HCT116 (cell line): ENCODE measurements at regions not wholly inside any gene's neighbourhood (a gene's known extent, or its start where the extent isn't known, plus 50 kb on each side); places are given as distances from the start of the nearest gene placed in this dataset.
"Not testable (repeated sequence)": the region's sequence is repeated elsewhere in the genome, so short reads cannot be mapped to it uniquely, and the experiment has no call there.

Experiments used
- ATAC-seq: fragments of 200-7000 bp; cut with Tn5 transposase; 2 replicates; pipeline ENCODE4 v1.9.1; 2020; ENCODE audit warnings: mild to moderate bottlenecking, moderate library complexity
- BruUV-seq: library from RNA; stranded (reverse); fragments of 400-500 nt; replicated peaks from 2 replicates; lab custom pipeline; 2021; lab: Mats Ljungman, UMichigan
- CTCF ChIA-PET: fragments of 300-600 bp; sonication (Branson Sonifier 250); formaldehyde crosslinking; loops from one replicate; lab custom pipeline; 2021; ENCODE audit warnings: antibody characterized with exemption; lab: Charles Lee
- POLR2A ChIA-PET: fragments of 300-600, 350-600 bp; sonication (Branson Sonifier 250); formaldehyde crosslinking; loops from one replicate; lab custom pipeline; 2021; ENCODE audit warnings: antibody characterized with exemption; lab: Charles Lee
- RAD21 ChIA-PET, 2 experiments: fragments of 300-600 bp; sonication (Branson Sonifier 250); formaldehyde crosslinking; loops; one replicate each; lab custom pipeline; 2023; ENCODE audit warnings: low total read pairs in 2 of 2; ENCODE audit not compliant: uncharacterized antibody in 2 of 2, unreplicated experiment in 2 of 2, low non-redundant PET in 1 of 2; lab: Charles Lee
- DNase-seq: peaks from one replicate; pipeline ENCODE4 v3.0.0-alpha.2; 2010; ENCODE audit warnings: low read depth, low spot score
- H2AFZ ChIP-seq: fragments of 200-600 bp; shearing (Covaris generic), sonication (generic); 2 replicates; pipeline ENCODE4 v1.6.1; 2017; ENCODE audit warnings: low read depth, mixed run types, mixed read lengths, antibody characterized with exemption, low read length; ENCODE audit not compliant: poor library complexity, severe bottlenecking
- H3K27ac ChIP-seq: 2 replicates; pipeline ENCODE4 v1.5.1; 2012; ENCODE audit warnings: low read depth, low read length
- H3K27me3 ChIP-seq: fragments of 200-600 bp; sonication (generic); 2 replicates; pipeline ENCODE4 v1.6.1; 2016; ENCODE audit warnings: mixed run types, low read length, mixed read lengths; ENCODE audit not compliant: insufficient read depth
- H3K36me3 ChIP-seq, 2 experiments: fragments of 200-500 bp in 1 of 2; fragments of 200-600 bp in 1 of 2; sonication (Bioruptor generic) in 1 of 2; sonication (generic) in 1 of 2; 2 replicates each; pipeline versions ENCODE4 v1.5.1 to v1.6.1; 2014 to 2016; ENCODE audit warnings: low read length in 2 of 2, inconsistent platforms in 1 of 2, mixed read lengths in 1 of 2, mixed run types in 1 of 2; ENCODE audit not compliant: insufficient read depth in 2 of 2, control insufficient read depth in 1 of 2
- H3K4me1 ChIP-seq, 2 experiments: fragments of 200-600 bp in 1 of 2; sonication (generic) in 1 of 2; 2 replicates each; pipeline versions ENCODE4 v1.5.1 to v1.6.1; 2012 to 2017; ENCODE audit warnings: low read length in 2 of 2, inconsistent platforms in 1 of 2, mild to moderate bottlenecking in 1 of 2, mixed read lengths in 1 of 2, mixed run types in 1 of 2, moderate library complexity in 1 of 2; ENCODE audit not compliant: insufficient read depth in 2 of 2, control insufficient read depth in 1 of 2
- H3K4me2 ChIP-seq: fragments of 200-600 bp; sonication (generic); 2 replicates; pipeline ENCODE4 v1.6.1; 2017; ENCODE audit warnings: mixed run types, low read length, mixed read lengths
- H3K4me3 ChIP-seq, 2 experiments: fragments of 200-600 bp in 1 of 2; sonication (generic) in 1 of 2; replicated peaks in 1 of 2; 2 replicates each; pipeline ENCODE4 v1.5.1; 2011 to 2016; ENCODE audit warnings: low read length in 2 of 2, control low read depth in 1 of 2, low read depth in 1 of 2, mild to moderate bottlenecking in 1 of 2, mixed read lengths in 1 of 2, mixed run types in 1 of 2
- H3K79me2 ChIP-seq: fragments of 200-600 bp; sonication (generic); 2 replicates; pipeline ENCODE4 v1.6.1; 2017; ENCODE audit warnings: mild to moderate bottlenecking, mixed run types, low read length, moderate library complexity, mixed read lengths; ENCODE audit not compliant: insufficient read depth
- H3K9ac ChIP-seq: fragments of 200-600 bp; sonication (generic); 2 replicates; pipeline ENCODE4 v1.6.1; 2016; ENCODE audit warnings: low read length, mixed read lengths
- H3K9me2 ChIP-seq: fragments of 200-600 bp; sonication (generic), shearing (Covaris generic); 2 replicates; pipeline ENCODE4 v1.6.1; 2017; ENCODE audit warnings: mixed run types, mild to moderate bottlenecking, moderate library complexity; ENCODE audit not compliant: insufficient read depth
- H3K9me3 ChIP-seq, 2 experiments: fragments of 200-500 bp in 1 of 2; fragments of 200-600 bp in 1 of 2; sonication (Bioruptor generic) in 1 of 2; sonication (generic) in 1 of 2; 2 replicates each; pipeline ENCODE4 v1.6.1; 2014 to 2017; ENCODE audit warnings: low read length in 2 of 2, mixed read lengths in 2 of 2, inconsistent platforms in 1 of 2, low read depth in 1 of 2, mild to moderate bottlenecking in 1 of 2, mixed run types in 1 of 2, moderate library complexity in 1 of 2; ENCODE audit not compliant: control insufficient read depth in 1 of 2, insufficient read depth in 1 of 2
- H4K20me1 ChIP-seq: fragments of 200-600 bp; sonication (generic), shearing (Covaris generic); 2 replicates; pipeline ENCODE4 v1.6.1; 2017; ENCODE audit warnings: mixed run types, mild to moderate bottlenecking, moderate library complexity; ENCODE audit not compliant: insufficient read depth
- ATF3 ChIP-seq: IDR thresholded peaks from 2 replicates; pipeline ENCODE4 v1.6.1; 2012
- ELF1 ChIP-seq: IDR thresholded peaks from 2 replicates; pipeline ENCODE4 v1.6.1; 2012; ENCODE audit warnings: low read depth, borderline replicate concordance
- POLR2A ChIP-seq: IDR thresholded peaks from 2 replicates; pipeline ENCODE4 v1.7.0; 2011; ENCODE audit warnings: borderline replicate concordance; ENCODE audit not compliant: insufficient read depth, insufficient read length; ENCODE audit errors: extremely low read depth
- POLR2AphosphoS5 ChIP-seq: IDR thresholded peaks from 2 replicates; pipeline ENCODE4 v1.6.1; 2011; ENCODE audit warnings: mild to moderate bottlenecking, low read depth, low read length, moderate library complexity
- SRF ChIP-seq: IDR thresholded peaks from 2 replicates; pipeline ENCODE4 v1.6.1; 2012; ENCODE audit warnings: low read depth
- YY1 ChIP-seq: IDR thresholded peaks from 2 replicates; pipeline ENCODE4 v1.6.1; 2011; ENCODE audit warnings: low read length, low read depth, moderate library complexity, mild to moderate bottlenecking; ENCODE audit not compliant: insufficient replicate concordance; ENCODE audit errors: extremely low read depth
- ZFX ChIP-seq: fragments of 450-650 bp; IDR thresholded peaks from 2 replicates; pipeline ENCODE4 v1.6.1; 2017
- intact Hi-C: fragments of 100-400 bp; cut with micrococcal nuclease; formaldehyde crosslinking; loops from 2 replicates; pipeline ENCODE4 v1.10.0; 2022

- no peaks in the 10 kb centered on the region for H4K20me1 ChIP-seq
- no peaks in the 10 kb centered on the region for H3K79me2 ChIP-seq
- ATAC-seq (no peak), DNase-seq (no peak)
- no peaks in the 10 kb centered on the region for H3K27me3 ChIP-seq
- ChIA-PET RAD21 (no interaction called here), POLR2A (no interaction called here), CTCF (no interaction called here)
- intact Hi-C loops = no loop called here
- H3K4me1 ChIP-seq = no peaks in the 10 kb centered on the region
- H3K36me3 ChIP-seq = no peaks in the 10 kb centered on the region
- peaks cover 0 to 4% of the 10 kb centered on the region in 2 experiments; a peak in 1 of 4 replicates for H3K9me3 ChIP-seq
- no TSS peak for BruUV-seq
- H3K9ac ChIP-seq = no peak overlapping the region
- TF ChIP-seq SRF (no peak), YY1 (no peak), ELF1 (no peak), POLR2A (no peak), POLR2AphosphoS5 (no peak), ZFX (no peak), ATF3 (no peak)
- no peak overlapping the region for H3K4me3 ChIP-seq
- H2AFZ ChIP-seq = no peak overlapping the region
- no peaks in the 10 kb centered on the region for H3K9me2 ChIP-seq
- no peak overlapping the region for H3K27ac ChIP-seq
- no peak overlapping the region for H3K4me2 ChIP-seq
These were observed 976.1 kb downstream of the LTN1 start for GRCh38 chr21:28016571-28016970.

- H3K4me2 ChIP-seq, POLR2A ChIA-PET, H2AFZ ChIP-seq, ATAC-seq, RAD21 ChIA-PET, intact Hi-C loops, H4K20me1 ChIP-seq, H3K4me3 ChIP-seq, H3K9ac ChIP-seq, CTCF ChIA-PET, H3K27ac ChIP-seq, DNase-seq, H3K9me3 ChIP-seq, H3K9me2 ChIP-seq, H3K79me2 ChIP-seq, H3K27me3 ChIP-seq, H3K36me3 ChIP-seq, H3K4me1 ChIP-seq, BruUV-seq: not testable (repeated sequence)
These were observed 979.6 kb downstream of the LTN1 start for GRCh38 chr21:28013123-28013522.

GRCh38 chr21:28011970-28012369 lies 980.7 kb downstream of the LTN1 start:
- H3K9me2 ChIP-seq, BruUV-seq, H4K20me1 ChIP-seq, H3K79me2 ChIP-seq, H3K27ac ChIP-seq, POLR2A ChIA-PET, CTCF ChIA-PET, DNase-seq, H3K27me3 ChIP-seq, H3K4me2 ChIP-seq, H3K9ac ChIP-seq, H3K4me1 ChIP-seq, ATAC-seq, H3K9me3 ChIP-seq, intact Hi-C loops, H2AFZ ChIP-seq, H3K4me3 ChIP-seq, RAD21 ChIA-PET, H3K36me3 ChIP-seq: not testable (repeated sequence)

- CTCF ChIA-PET, H3K4me2 ChIP-seq, RAD21 ChIA-PET, H3K27ac ChIP-seq, intact Hi-C loops, H3K27me3 ChIP-seq, BruUV-seq, H3K9ac ChIP-seq, ATAC-seq, H2AFZ ChIP-seq, H3K79me2 ChIP-seq, POLR2A ChIA-PET, H3K4me1 ChIP-seq, H3K4me3 ChIP-seq, DNase-seq, H4K20me1 ChIP-seq, H3K9me3 ChIP-seq, H3K9me2 ChIP-seq, H3K36me3 ChIP-seq: not testable (repeated sequence)
These were observed 984.4 kb downstream of the LTN1 start for GRCh38 chr21:28008245-28008644.
